ENCODE measurements at regions not wholly inside any gene's neighbourhood (a gene's known extent, or its start where the extent isn't known, plus 50 kb on each side); places are given as distances from the start of the nearest gene placed in this dataset.

DNA sequence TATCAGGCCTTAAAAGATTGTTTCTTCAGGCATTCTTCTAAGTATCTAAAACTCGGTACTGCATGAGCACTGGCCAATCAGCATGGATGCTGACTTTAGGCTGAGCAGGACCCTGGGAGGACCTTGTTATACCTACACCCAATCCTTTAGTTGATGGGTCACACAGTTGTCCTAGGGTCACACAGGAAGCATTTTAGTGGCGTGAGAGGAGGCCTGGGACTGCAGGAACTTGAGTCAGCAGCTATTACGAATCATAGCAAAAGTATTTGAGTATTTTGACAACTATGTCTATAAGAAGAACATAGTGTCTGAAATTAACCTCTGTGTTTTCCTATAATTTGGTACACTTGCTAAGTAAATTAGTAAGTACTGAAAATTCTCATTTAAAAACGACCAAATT, 741.4 kb downstream of the HACE1 start:
- Histone ChIP-seq H2AFZ (ENCODE audit: low read length) (no peak overlapping the region), H3K9me3 (ENCODE audit: low read length) (no peaks in the 10 kb centered on the region), H3K4me2 (ENCODE audit: low read length) (peak overlapping the region; percentile 71), H4K20me1 (ENCODE audit: low read length) (no peaks in the 10 kb centered on the region), H3K4me1 (ENCODE audit: insufficient read depth, low read length) (peaks cover 13% of the 10 kb centered on the region), H3K27me3 (ENCODE audit: low read length) (no peaks in the 10 kb centered on the region), H3K36me3 (ENCODE audit: low read depth, low read length) (no peaks in the 10 kb centered on the region), H3K27ac (ENCODE audit: low read length) (peak overlapping the region; percentile 87), H3K9ac (ENCODE audit: low read length) (peak overlapping the region; percentile 60; the same call in 1 of the 2 replicates), H3F3A (ENCODE audit: low read length, unreplicated experiment) (no peaks in the 10 kb centered on the region), H3K79me2 (ENCODE audit: low read length) (no peaks in the 10 kb centered on the region), H3K4me3 (ENCODE audit: low read length) (peak overlapping the region; percentile 37; the same call in 1 of the 2 replicates), H3K9me2 (replicated peaks; ENCODE audit: low read length) (no peaks in the 10 kb centered on the region)
- CTCF ChIA-PET, result no interaction called here
- ATAC-seq (peak; percentile 85), DNase-seq (peak; percentile 77)
- intact Hi-C loops (cut with micrococcal nuclease), result no loop called here
- POLR2A ChIA-PET (ENCODE audit: unreplicated experiment), result no interaction called here
- no TSS peak for BruUV-seq (replicated peaks)
- TF ChIP-seq EZH2 (IDR thresholded peaks at IDR 0.05; ENCODE audit: low read length, unreplicated experiment) (no peak), EZH2phosphoT487 (IDR thresholded peaks at IDR 0.05; ENCODE audit: borderline replicate concordance, low read length) (no peak)
- TF ChIP-seq, protein P1, sequence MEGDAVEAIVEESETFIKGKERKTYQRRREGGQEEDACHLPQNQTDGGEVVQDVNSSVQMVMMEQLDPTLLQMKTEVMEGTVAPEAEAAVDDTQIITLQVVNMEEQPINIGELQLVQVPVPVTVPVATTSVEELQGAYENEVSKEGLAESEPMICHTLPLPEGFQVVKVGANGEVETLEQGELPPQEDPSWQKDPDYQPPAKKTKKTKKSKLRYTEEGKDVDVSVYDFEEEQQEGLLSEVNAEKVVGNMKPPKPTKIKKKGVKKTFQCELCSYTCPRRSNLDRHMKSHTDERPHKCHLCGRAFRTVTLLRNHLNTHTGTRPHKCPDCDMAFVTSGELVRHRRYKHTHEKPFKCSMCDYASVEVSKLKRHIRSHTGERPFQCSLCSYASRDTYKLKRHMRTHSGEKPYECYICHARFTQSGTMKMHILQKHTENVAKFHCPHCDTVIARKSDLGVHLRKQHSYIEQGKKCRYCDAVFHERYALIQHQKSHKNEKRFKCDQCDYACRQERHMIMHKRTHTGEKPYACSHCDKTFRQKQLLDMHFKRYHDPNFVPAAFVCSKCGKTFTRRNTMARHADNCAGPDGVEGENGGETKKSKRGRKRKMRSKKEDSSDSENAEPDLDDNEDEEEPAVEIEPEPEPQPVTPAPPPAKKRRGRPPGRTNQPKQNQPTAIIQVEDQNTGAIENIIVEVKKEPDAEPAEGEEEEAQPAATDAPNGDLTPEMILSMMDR (conservative IDR thresholded peaks at IDR 0.05; ENCODE audit: low read depth, low read length), result no peak

DNA sequence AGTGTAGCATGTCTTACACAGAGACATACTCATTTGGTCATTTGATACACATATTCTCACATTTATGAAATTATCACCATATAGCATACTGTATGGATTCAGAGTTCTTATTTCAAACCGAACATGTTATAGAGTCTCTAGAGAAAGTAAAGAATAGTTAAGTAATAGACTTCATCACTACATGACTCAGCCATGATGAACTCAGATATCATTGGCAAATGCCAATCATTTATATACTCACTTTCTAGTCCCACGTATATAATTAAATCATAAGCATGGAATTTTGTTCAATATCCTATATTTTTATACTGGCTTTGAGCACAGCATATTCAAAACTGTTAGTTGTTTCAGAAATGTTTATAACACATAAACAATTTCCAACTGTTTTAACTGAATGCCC, 749.9 kb downstream of the HACE1 start:
- intact Hi-C loops (cut with micrococcal nuclease), result no loop called here
- BruUV-seq (replicated peaks), result no TSS peak
- ATAC-seq, result no peak
- peaks cover 20% of the 10 kb centered on the region for H3K4me1 ChIP-seq (ENCODE audit: insufficient read depth, low read length)
- H3K27ac ChIP-seq (ENCODE audit: low read length), result peak overlapping the region; percentile 70
- no peaks in the 10 kb centered on the region for H3K9me2 ChIP-seq (replicated peaks; ENCODE audit: low read length)
- H4K20me1 ChIP-seq (ENCODE audit: low read length), result no peaks in the 10 kb centered on the region
- no peaks in the 10 kb centered on the region for H3K9me3 ChIP-seq (ENCODE audit: low read length)
- TF ChIP-seq EZH2phosphoT487 (IDR thresholded peaks at IDR 0.05; ENCODE audit: borderline replicate concordance, low read length), result no peak
- TF ChIP-seq EZH2 (IDR thresholded peaks at IDR 0.05; ENCODE audit: low read length, unreplicated experiment), result no peak
- TF ChIP-seq, protein P1 (conservative IDR thresholded peaks at IDR 0.05; ENCODE audit: low read depth, low read length), result no peak
- H3K27me3 ChIP-seq (ENCODE audit: low read length), result no peaks in the 10 kb centered on the region
- CTCF ChIA-PET, result no interaction called here
- no peaks in the 10 kb centered on the region for H3K79me2 ChIP-seq (ENCODE audit: low read length)
- H3K36me3 ChIP-seq (ENCODE audit: low read depth, low read length), result no peaks in the 10 kb centered on the region
- H3K4me2 ChIP-seq (ENCODE audit: low read length), result peak overlapping the region; percentile 29; the same call in 1 of the 2 replicates
- H3K9ac ChIP-seq (ENCODE audit: low read length), result no peak overlapping the region; the same call in 1 of the 2 replicates
- H3K4me3 ChIP-seq (ENCODE audit: low read length), result no peak overlapping the region
- H2AFZ ChIP-seq (ENCODE audit: low read length), result no peak overlapping the region
- POLR2A ChIA-PET (ENCODE audit: unreplicated experiment), result no interaction called here
- DNase-seq, result peak; percentile 55
- no peaks in the 10 kb centered on the region for H3F3A ChIP-seq (ENCODE audit: low read length, unreplicated experiment)

DNA sequence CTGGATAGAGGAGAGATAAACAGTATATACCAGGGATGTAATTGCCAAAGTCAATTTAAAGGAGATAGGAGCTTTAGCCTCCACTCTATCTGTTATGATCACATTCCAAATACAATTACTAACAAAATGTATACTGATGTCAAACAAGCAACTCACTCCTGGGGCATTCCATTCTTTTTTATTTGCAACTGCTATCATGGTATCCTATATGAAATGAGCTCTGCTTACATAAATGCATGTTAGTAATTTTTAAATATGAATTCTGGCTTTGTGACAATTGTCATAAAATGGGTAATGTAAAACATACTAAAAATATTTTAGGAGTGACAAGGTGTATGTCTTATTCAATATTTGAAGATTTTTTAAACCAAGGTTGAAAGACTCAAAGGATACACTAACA, 751.1 kb downstream of the HACE1 start:
- H3K9me3 ChIP-seq (ENCODE audit: low read length), result no peaks in the 10 kb centered on the region
- no peaks in the 10 kb centered on the region for H3K27me3 ChIP-seq (ENCODE audit: low read length)
- DNase-seq, result peak; percentile 85
- peaks cover 20% of the 10 kb centered on the region for H3K4me1 ChIP-seq (ENCODE audit: insufficient read depth, low read length)
- peak; percentile 97 for ATAC-seq
- no peak overlapping the region for H2AFZ ChIP-seq (ENCODE audit: low read length)
- no peaks in the 10 kb centered on the region for H3K9me2 ChIP-seq (replicated peaks; ENCODE audit: low read length)
- peak overlapping the region; percentile 70 for H3K27ac ChIP-seq (ENCODE audit: low read length)
- BruUV-seq (replicated peaks), result no TSS peak
- CTCF ChIA-PET, result interaction anchor here (0.6 kb wide), 2 partner anchors 130 to 418 kb away, joined by 3 read pairs; no protein-coding TSS in a partner anchor
- intact Hi-C loops (cut with micrococcal nuclease), result no loop called here
- H3K36me3 ChIP-seq (ENCODE audit: low read depth, low read length), result no peaks in the 10 kb centered on the region
- no peak for TF ChIP-seq EZH2phosphoT487 (IDR thresholded peaks at IDR 0.05; ENCODE audit: borderline replicate concordance, low read length)
- TF ChIP-seq, protein P1 (conservative IDR thresholded peaks at IDR 0.05; ENCODE audit: low read depth, low read length), result no peak
- no peak for TF ChIP-seq EZH2 (IDR thresholded peaks at IDR 0.05; ENCODE audit: low read length, unreplicated experiment)
- peak overlapping the region; percentile 46 for H3K4me2 ChIP-seq (ENCODE audit: low read length)
- no peaks in the 10 kb centered on the region for H3K79me2 ChIP-seq (ENCODE audit: low read length)
- no peak overlapping the region; the same call in 1 of the 2 replicates for H3K4me3 ChIP-seq (ENCODE audit: low read length)
- no peaks in the 10 kb centered on the region for H4K20me1 ChIP-seq (ENCODE audit: low read length)
- POLR2A ChIA-PET (ENCODE audit: unreplicated experiment), result no interaction called here
- H3K9ac ChIP-seq (ENCODE audit: low read length), result no peak overlapping the region
- H3F3A ChIP-seq (ENCODE audit: low read length, unreplicated experiment), result no peaks in the 10 kb centered on the region

All from PC-3 (cell line).